ENCODE measurements at regions not wholly inside any gene's neighbourhood (a gene's known extent, or its start where the extent isn't known, plus 50 kb on each side); places are given as distances from the start of the nearest gene placed in this dataset.

GRCh38 chr4:184275766-184276165 lies 58.1 kb upstream of the ENPP6 start:
- TF ChIP-seq CTCF (IDR thresholded peaks at IDR 0.05) (no peak), POLR2A (IDR thresholded peaks at IDR 0.05) (no peak)
